Left ventricle myocardium inferior (tissue), 1 donor: ENCODE measurements at regions not wholly inside any gene's neighbourhood (a gene's known extent, or its start where the extent isn't known, plus 50 kb on each side); places are given as distances from the start of the nearest gene placed in this dataset.

ENCODE experiments used
- DNase-seq: peaks from one replicate; pipeline ENCODE4 v3.0.0-alpha.2; 2020
- H3K27ac ChIP-seq: fragments of 200-600 bp; replicated peaks from 2 replicates; pipeline ENCODE4 v1.8.0; 2021
- H3K27me3 ChIP-seq: fragments of 200-600 bp; 2 replicates; pipeline ENCODE4 v1.8.0; 2021; ENCODE audit warnings: low read depth
- H3K36me3 ChIP-seq: fragments of 200-600 bp; 2 replicates; pipeline ENCODE4 v1.8.0; 2021
- H3K4me1 ChIP-seq: fragments of 200-600 bp; 2 replicates; pipeline ENCODE4 v1.8.0; 2021
- H3K4me3 ChIP-seq: fragments of 200-600 bp; 2 replicates; pipeline ENCODE4 v1.8.0; 2021; ENCODE audit warnings: mild to moderate bottlenecking, moderate library complexity
- H3K9me3 ChIP-seq: fragments of 200-600 bp; replicated peaks from 2 replicates; pipeline ENCODE4 v1.8.0; 2021
- intact Hi-C: fragments of 100-400 bp; cut with micrococcal nuclease; formaldehyde crosslinking; loops from one replicate; pipeline ENCODE4 v1.11.0; 2022
- TF ChIP-seq, protein P1 (sequence below): fragments of 200-600 bp; IDR thresholded peaks from 2 replicates; pipeline ENCODE4 v1.8.0; 2021; ENCODE audit warnings: antibody characterized with exemption, mild to moderate bottlenecking, borderline replicate concordance
- donor health status: DM: no; HTN: yes; CAD: no; lungs with severe emphysema.

- H3K36me3 ChIP-seq, result no peaks in the 10 kb centered on the region
- H3K4me1 ChIP-seq, result no peaks in the 10 kb centered on the region
- TF ChIP-seq, protein P1, sequence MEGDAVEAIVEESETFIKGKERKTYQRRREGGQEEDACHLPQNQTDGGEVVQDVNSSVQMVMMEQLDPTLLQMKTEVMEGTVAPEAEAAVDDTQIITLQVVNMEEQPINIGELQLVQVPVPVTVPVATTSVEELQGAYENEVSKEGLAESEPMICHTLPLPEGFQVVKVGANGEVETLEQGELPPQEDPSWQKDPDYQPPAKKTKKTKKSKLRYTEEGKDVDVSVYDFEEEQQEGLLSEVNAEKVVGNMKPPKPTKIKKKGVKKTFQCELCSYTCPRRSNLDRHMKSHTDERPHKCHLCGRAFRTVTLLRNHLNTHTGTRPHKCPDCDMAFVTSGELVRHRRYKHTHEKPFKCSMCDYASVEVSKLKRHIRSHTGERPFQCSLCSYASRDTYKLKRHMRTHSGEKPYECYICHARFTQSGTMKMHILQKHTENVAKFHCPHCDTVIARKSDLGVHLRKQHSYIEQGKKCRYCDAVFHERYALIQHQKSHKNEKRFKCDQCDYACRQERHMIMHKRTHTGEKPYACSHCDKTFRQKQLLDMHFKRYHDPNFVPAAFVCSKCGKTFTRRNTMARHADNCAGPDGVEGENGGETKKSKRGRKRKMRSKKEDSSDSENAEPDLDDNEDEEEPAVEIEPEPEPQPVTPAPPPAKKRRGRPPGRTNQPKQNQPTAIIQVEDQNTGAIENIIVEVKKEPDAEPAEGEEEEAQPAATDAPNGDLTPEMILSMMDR, result no peak
- H3K9me3 ChIP-seq, result no peaks in the 10 kb centered on the region
- no peak overlapping the region for H3K4me3 ChIP-seq
- DNase-seq, result no peak
- H3K27ac ChIP-seq, result no peak overlapping the region
- no peaks in the 10 kb centered on the region for H3K27me3 ChIP-seq
- intact Hi-C loops, result no loop called here
Observed at GRCh38 chr10:83706952-83707582, 432.2 kb upstream of the GHITM start.

DNA sequence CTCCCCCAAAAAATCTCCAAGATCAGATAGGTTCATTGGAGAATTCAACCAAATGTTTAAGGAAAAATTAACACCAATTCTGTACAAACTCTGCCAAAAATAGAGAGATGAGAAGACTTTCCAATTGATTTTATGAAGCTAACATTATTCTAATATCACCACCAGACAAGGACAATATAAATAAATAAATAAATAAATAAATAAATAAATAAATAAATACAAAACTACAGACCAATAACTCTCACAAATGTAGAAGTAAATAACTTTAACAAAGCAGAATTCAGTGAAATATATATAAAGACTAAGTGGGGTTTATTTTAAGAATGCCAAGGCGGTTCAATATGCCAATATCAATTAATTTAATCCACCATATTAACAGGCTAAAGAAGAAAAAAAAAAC, 425.9 kb upstream of the GHITM start:
- no peak overlapping the region for H3K4me3 ChIP-seq
- TF ChIP-seq, protein P1, result no peak
- no peaks in the 10 kb centered on the region for H3K4me1 ChIP-seq
- H3K27me3 ChIP-seq, result no peaks in the 10 kb centered on the region
- H3K27ac ChIP-seq, result no peak overlapping the region
- no peak for DNase-seq
- H3K9me3 ChIP-seq, result peaks cover 34% of the 10 kb centered on the region
- intact Hi-C loops, result no loop called here
- H3K36me3 ChIP-seq, result no peaks in the 10 kb centered on the region

- Histone ChIP-seq H3K9me3 (peaks cover 18% of the 10 kb centered on the region), H3K27ac (peak overlapping the region; percentile 12), H3K27me3 (no peaks in the 10 kb centered on the region), H3K4me1 (peaks cover 15% of the 10 kb centered on the region), H3K4me3 (no peak overlapping the region), H3K36me3 (no peaks in the 10 kb centered on the region)
- TF ChIP-seq, protein P1, result no peak
- intact Hi-C loops, result no loop called here
- DNase-seq, result no peak
Observed at GRCh38 chr10:83723080-83723479, 416.2 kb upstream of the GHITM start.

GRCh38 chr10:83724471-83725241, 414.7 kb upstream of the GHITM start:
- intact Hi-C loops, result no loop called here
- DNase-seq, result no peak
- no peak overlapping the region for H3K4me3 ChIP-seq
- TF ChIP-seq, protein P1, result no peak
- H3K36me3 ChIP-seq, result no peaks in the 10 kb centered on the region
- H3K27me3 ChIP-seq, result no peaks in the 10 kb centered on the region
- peaks cover 15% of the 10 kb centered on the region for H3K4me1 ChIP-seq
- peak overlapping the region; percentile 47 for H3K27ac ChIP-seq
- H3K9me3 ChIP-seq, result peaks cover 17% of the 10 kb centered on the region

DNA sequence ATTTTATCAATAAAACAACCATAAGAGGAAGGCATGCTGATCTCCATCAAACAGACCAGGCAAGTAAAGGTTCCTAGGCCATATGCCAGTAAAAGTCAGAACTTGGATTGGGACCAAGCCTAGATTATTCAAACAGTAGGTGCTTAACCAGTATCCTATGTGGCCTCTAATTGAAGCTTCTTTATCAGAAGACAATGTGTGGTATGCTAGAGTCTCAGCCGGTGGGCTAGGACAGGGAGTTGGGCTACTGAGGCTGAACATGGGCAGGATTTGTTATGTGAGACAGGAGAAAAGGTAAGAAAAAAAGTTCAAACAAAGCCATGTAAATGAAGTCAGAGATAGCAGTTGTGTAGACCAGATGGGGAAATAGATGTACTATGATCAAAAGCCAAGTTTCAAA, 413.7 kb upstream of the GHITM start:
- H3K27ac ChIP-seq, result peak overlapping the region; percentile 47

More for the DNA sequence above, 413.7 kb upstream of the GHITM start:
- Histone ChIP-seq H3K4me1 (peaks cover 15% of the 10 kb centered on the region), H3K27me3 (no peaks in the 10 kb centered on the region), H3K4me3 (no peak overlapping the region), H3K9me3 (peaks cover 16% of the 10 kb centered on the region), H3K36me3 (no peaks in the 10 kb centered on the region)
- TF ChIP-seq, protein P1, result no peak
- no peak for DNase-seq
- intact Hi-C loops, result no loop called here
